GM18505 (cell line): ENCODE measurements at regions not wholly inside any gene's neighbourhood (a gene's known extent, or its start where the extent isn't known, plus 50 kb on each side); places are given as distances from the start of the nearest gene placed in this dataset.
"Not testable (repeated sequence)": the region's sequence is repeated elsewhere in the genome, so short reads cannot be mapped to it uniquely, and the experiment has no call there.

Source experiments
- ATAC-seq: cut with Tn5 transposase; IDR thresholded peaks from one replicate; pipeline ENCODE4 v1.9.1; 2021; ENCODE audit not compliant: unreplicated experiment
- POLR2A ChIP-seq: IDR thresholded peaks from 4 replicates; pipeline ENCODE4 v1.6.1; 2011; ENCODE audit warnings: borderline replicate concordance; ENCODE audit not compliant: insufficient read depth, insufficient read length; ENCODE audit errors: extremely low read depth

- no peak for ATAC-seq
- no peak for TF ChIP-seq POLR2A
These were observed 220.4 kb downstream of the VAPA start for GRCh38 chr18:10134204-10134603.

GRCh38 chr18:10134749-10135148 is 220.9 kb downstream of the VAPA start:
- ATAC-seq = not testable (repeated sequence)

GRCh38 chr18:10135302-10135926 is 221.6 kb downstream of the VAPA start:
- no peak for ATAC-seq
- TF ChIP-seq POLR2A = no peak

- no peak for ATAC-seq
- no peak for TF ChIP-seq POLR2A
These were observed 224.9 kb downstream of the VAPA start for GRCh38 chr18:10138719-10139118.

- ATAC-seq = no peak
These were observed 226.1 kb downstream of the VAPA start for GRCh38 chr18:10139783-10140410.

GRCh38 chr18:10140461-10141282 is 226.9 kb downstream of the VAPA start:
- TF ChIP-seq POLR2A = no peak
- ATAC-seq = no peak

More at GRCh38 chr18:10139783-10140410, 226.1 kb downstream of the VAPA start:
- TF ChIP-seq POLR2A = no peak

GRCh38 chr18:10141559-10141958 is 227.7 kb downstream of the VAPA start:
- ATAC-seq = no peak

GRCh38 chr18:10142056-10142455 is 228.2 kb downstream of the VAPA start:
- TF ChIP-seq POLR2A = no peak
- no peak for ATAC-seq

More at GRCh38 chr18:10141559-10141958, 227.7 kb downstream of the VAPA start:
- no peak for TF ChIP-seq POLR2A

- no peak for ATAC-seq
- no peak for TF ChIP-seq POLR2A
These were observed 228.8 kb downstream of the VAPA start for GRCh38 chr18:10142496-10143160.

- TF ChIP-seq POLR2A = no peak
- ATAC-seq = no peak
These were observed 229.8 kb downstream of the VAPA start for GRCh38 chr18:10143596-10143995.

GRCh38 chr18:10145546-10145945 is 231.7 kb downstream of the VAPA start:
- no peak for ATAC-seq
- no peak for TF ChIP-seq POLR2A

- TF ChIP-seq POLR2A = no peak
- ATAC-seq = no peak
These were observed 233.4 kb downstream of the VAPA start for GRCh38 chr18:10147226-10147625.

GRCh38 chr18:10147752-10148151 is 233.9 kb downstream of the VAPA start:
- ATAC-seq = no peak
- TF ChIP-seq POLR2A = no peak
